A549 (cell line): ENCODE measurements at regions not wholly inside any gene's neighbourhood (a gene's known extent, or its start where the extent isn't known, plus 50 kb on each side); places are given as distances from the start of the nearest gene placed in this dataset.

Source experiments
- BHLHE40 ChIP-seq: IDR thresholded peaks from 2 replicates; pipeline ENCODE4 v1.6.1; 2012; ENCODE audit warnings: low read depth, low read length, inconsistent platforms
- CEBPB ChIP-seq, 2 experiments: fragments of >200 bp in 1 of 2; sonication (Bioruptor Twin) in 1 of 2; formaldehyde crosslinking in 1 of 2; IDR thresholded peaks; 2 replicates each; pipeline ENCODE4 v1.6.1; 2012 to 2016
- EHMT2 ChIP-seq: fragments of 200-600 bp; sonication (generic); IDR thresholded peaks from 2 replicates; pipeline ENCODE4 v1.6.1; 2016; ENCODE audit warnings: antibody characterized with exemption, low read depth, mild to moderate bottlenecking, moderate library complexity
- EP300 ChIP-seq, 2 experiments: fragments of >200 bp; sonication (Bioruptor Twin); formaldehyde crosslinking; IDR thresholded peaks; 2 replicates in 1 of 2; 3 replicates in 1 of 2; pipeline ENCODE4 v1.6.1; 2016 to 2017
- HOXB13 ChIP-seq: fragments of 250-450 bp; sonication (Bioruptor Pico); IDR thresholded peaks from 2 replicates; pipeline ENCODE4 v1.5.0; 2020; ENCODE audit warnings: low read depth, mild to moderate bottlenecking, moderate library complexity
- TF ChIP-seq, protein P1 (sequence below): fragments of >200 bp; sonication (Bioruptor Twin); formaldehyde crosslinking; IDR thresholded peaks from 3 replicates; pipeline ENCODE4 v1.5.1; 2016
- TF ChIP-seq, protein P2 (sequence below): fragments of >200 bp; sonication (Bioruptor Twin); formaldehyde crosslinking; IDR thresholded peaks from 3 replicates; pipeline ENCODE4 v1.6.1; 2016

DNA sequence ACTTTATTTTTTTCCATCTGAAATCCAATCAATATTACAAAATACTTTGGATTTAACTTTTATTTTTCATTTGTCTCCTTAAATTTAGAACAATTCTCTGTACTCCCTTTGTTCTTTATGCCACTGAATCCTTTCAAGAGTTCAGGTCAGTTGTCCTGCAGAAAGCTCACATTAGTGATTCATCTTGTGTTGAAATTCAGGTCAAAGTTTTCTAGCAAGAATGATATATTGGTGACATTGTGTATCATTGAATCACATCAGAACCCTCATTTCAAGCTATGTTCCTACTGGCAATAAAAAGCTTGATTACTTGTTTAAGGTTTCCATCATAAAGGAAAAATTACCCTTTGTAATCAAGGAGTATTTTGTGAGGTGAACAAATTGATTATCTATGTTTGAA, 378.8 kb upstream of the STEAP1 start:
- TF ChIP-seq EHMT2, result no peak
- TF ChIP-seq, protein P1, sequence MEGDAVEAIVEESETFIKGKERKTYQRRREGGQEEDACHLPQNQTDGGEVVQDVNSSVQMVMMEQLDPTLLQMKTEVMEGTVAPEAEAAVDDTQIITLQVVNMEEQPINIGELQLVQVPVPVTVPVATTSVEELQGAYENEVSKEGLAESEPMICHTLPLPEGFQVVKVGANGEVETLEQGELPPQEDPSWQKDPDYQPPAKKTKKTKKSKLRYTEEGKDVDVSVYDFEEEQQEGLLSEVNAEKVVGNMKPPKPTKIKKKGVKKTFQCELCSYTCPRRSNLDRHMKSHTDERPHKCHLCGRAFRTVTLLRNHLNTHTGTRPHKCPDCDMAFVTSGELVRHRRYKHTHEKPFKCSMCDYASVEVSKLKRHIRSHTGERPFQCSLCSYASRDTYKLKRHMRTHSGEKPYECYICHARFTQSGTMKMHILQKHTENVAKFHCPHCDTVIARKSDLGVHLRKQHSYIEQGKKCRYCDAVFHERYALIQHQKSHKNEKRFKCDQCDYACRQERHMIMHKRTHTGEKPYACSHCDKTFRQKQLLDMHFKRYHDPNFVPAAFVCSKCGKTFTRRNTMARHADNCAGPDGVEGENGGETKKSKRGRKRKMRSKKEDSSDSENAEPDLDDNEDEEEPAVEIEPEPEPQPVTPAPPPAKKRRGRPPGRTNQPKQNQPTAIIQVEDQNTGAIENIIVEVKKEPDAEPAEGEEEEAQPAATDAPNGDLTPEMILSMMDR, result no peak
- TF ChIP-seq HOXB13 (CRISPR knock-in tag), result no peak
- no peak for TF ChIP-seq EP300 (IDR thresholded peaks at IDR 0.05)
- TF ChIP-seq CEBPB (IDR thresholded peaks at IDR 0.05), result no peak
- no peak for TF ChIP-seq BHLHE40
- TF ChIP-seq, protein P2, sequence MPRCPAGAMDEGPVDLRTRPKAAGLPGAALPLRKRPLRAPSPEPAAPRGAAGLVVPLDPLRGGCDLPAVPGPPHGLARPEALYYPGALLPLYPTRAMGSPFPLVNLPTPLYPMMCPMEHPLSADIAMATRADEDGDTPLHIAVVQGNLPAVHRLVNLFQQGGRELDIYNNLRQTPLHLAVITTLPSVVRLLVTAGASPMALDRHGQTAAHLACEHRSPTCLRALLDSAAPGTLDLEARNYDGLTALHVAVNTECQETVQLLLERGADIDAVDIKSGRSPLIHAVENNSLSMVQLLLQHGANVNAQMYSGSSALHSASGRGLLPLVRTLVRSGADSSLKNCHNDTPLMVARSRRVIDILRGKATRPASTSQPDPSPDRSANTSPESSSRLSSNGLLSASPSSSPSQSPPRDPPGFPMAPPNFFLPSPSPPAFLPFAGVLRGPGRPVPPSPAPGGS, result no peak
